Parathyroid adenoma (tissue), 2 donors: ENCODE measurements at regions not wholly inside any gene's neighbourhood (a gene's known extent, or its start where the extent isn't known, plus 50 kb on each side); places are given as distances from the start of the nearest gene placed in this dataset.

Experiments
- H2AFZ ChIP-seq: fragments of 300-600 bp; sonication (generic); one replicate; pipeline ENCODE4 v1.7.0; 2017; ENCODE audit warnings: antibody characterized with exemption, mild to moderate bottlenecking
- H3K27ac ChIP-seq: fragments of 300-600 bp; sonication (generic); one replicate; pipeline ENCODE4 v1.7.0; 2017
- H3K27me3 ChIP-seq: fragments of 300-600 bp; sonication (generic); one replicate; pipeline ENCODE4 v1.7.0; 2017; ENCODE audit warnings: low read length; ENCODE audit not compliant: control insufficient read depth, insufficient read depth
- H3K36me3 ChIP-seq: fragments of 300-600 bp; sonication (generic); one replicate; pipeline ENCODE4 v1.7.0; 2017; ENCODE audit warnings: low read length; ENCODE audit not compliant: control insufficient read depth, insufficient read depth
- H3K4me1 ChIP-seq: fragments of 300-600 bp; sonication (generic); one replicate; pipeline ENCODE4 v1.7.0; 2017; ENCODE audit warnings: control low read depth
- H3K4me2 ChIP-seq: fragments of 300-600 bp; sonication (generic); one replicate; pipeline ENCODE4 v1.7.0; 2017; ENCODE audit warnings: low read length
- H3K4me3 ChIP-seq: fragments of 300-600 bp; sonication (generic); one replicate; pipeline ENCODE4 v1.7.0; 2017; ENCODE audit warnings: low read depth, low read length
- H3K79me2 ChIP-seq: fragments of 300-600 bp; sonication (generic); one replicate; pipeline ENCODE4 v1.7.0; 2017; ENCODE audit warnings: control low read depth
- H3K9ac ChIP-seq: fragments of 300-600 bp; sonication (generic); one replicate; pipeline ENCODE4 v1.7.0; 2017; ENCODE audit warnings: mild to moderate bottlenecking
- H3K9me3 ChIP-seq: fragments of 300-600 bp; sonication (generic); one replicate; pipeline ENCODE4 v1.7.0; 2017; ENCODE audit warnings: low read length; ENCODE audit not compliant: control insufficient read depth
- TF ChIP-seq, protein P1 (sequence below): fragments of 300-600 bp; sonication (generic); IDR thresholded peaks from one replicate; pipeline ENCODE4 v1.7.0; 2017; ENCODE audit warnings: antibody characterized with exemption, mild to moderate bottlenecking
- donor health status: primary hyperparathyroidism.

DNA sequence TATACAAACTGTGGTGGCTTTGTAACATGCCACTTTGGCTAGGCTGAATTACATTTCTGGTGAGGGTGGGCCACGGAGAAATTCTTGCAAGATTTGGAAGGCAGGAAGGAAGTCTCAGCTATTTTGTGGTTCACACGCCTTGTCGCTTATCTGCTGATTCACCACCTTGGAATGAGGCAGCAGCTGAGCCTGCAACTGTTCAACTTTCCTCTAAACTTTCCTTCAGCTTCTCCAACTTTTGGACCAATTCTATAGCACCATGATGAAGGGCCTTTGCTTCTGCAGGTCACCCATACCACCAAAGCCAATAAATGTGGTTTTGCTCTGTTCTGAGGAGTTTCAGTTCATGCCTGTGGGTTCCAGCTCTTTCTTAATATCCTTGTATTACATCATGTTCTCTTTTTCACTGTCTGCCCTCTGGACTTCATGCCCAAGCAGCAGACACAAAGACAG, 337.6 kb upstream of the SNX7 start:
- Histone ChIP-seq H3K27me3 (no peaks in the 10 kb centered on the region), H3K4me3 (no peak overlapping the region), H3K4me2 (no peak overlapping the region), H3K36me3 (no peaks in the 10 kb centered on the region), H3K9me3 (peaks cover 7% of the 10 kb centered on the region), H2AFZ (no peak overlapping the region), H3K79me2 (no peaks in the 10 kb centered on the region), H3K4me1 (no peaks in the 10 kb centered on the region), H3K27ac (no peak overlapping the region), H3K9ac (no peak overlapping the region)
- TF ChIP-seq, protein P1, sequence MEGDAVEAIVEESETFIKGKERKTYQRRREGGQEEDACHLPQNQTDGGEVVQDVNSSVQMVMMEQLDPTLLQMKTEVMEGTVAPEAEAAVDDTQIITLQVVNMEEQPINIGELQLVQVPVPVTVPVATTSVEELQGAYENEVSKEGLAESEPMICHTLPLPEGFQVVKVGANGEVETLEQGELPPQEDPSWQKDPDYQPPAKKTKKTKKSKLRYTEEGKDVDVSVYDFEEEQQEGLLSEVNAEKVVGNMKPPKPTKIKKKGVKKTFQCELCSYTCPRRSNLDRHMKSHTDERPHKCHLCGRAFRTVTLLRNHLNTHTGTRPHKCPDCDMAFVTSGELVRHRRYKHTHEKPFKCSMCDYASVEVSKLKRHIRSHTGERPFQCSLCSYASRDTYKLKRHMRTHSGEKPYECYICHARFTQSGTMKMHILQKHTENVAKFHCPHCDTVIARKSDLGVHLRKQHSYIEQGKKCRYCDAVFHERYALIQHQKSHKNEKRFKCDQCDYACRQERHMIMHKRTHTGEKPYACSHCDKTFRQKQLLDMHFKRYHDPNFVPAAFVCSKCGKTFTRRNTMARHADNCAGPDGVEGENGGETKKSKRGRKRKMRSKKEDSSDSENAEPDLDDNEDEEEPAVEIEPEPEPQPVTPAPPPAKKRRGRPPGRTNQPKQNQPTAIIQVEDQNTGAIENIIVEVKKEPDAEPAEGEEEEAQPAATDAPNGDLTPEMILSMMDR = no peak

DNA sequence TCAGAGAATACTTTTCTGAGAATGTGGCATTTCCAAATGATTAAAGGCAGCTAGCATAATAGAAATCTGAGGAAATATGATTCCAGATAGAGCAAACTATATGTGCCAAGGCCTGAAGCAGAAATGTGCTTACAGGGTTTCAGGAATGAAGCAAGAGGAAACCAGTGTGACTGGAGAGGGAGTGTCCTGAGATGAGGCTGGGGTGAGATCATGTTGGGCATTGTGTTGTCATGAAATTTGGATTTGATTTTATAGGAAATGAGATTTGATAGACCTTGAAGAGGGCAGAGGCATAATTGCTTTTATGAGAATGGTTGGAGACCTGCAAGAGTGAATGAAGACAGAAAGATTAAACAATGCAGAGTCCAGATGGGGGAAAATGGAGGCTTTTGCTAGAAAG, 338.1 kb upstream of the SNX7 start:
- H3K4me3 ChIP-seq = no peak overlapping the region
- no peaks in the 10 kb centered on the region for H3K27me3 ChIP-seq
- H3K9me3 ChIP-seq = peaks cover 7% of the 10 kb centered on the region
- no peaks in the 10 kb centered on the region for H3K79me2 ChIP-seq
- no peak overlapping the region for H2AFZ ChIP-seq
- TF ChIP-seq, protein P1 = no peak
- H3K36me3 ChIP-seq = no peaks in the 10 kb centered on the region
- no peak overlapping the region for H3K4me2 ChIP-seq
- H3K4me1 ChIP-seq = no peaks in the 10 kb centered on the region
- no peak overlapping the region for H3K27ac ChIP-seq
- H3K9ac ChIP-seq = no peak overlapping the region

DNA sequence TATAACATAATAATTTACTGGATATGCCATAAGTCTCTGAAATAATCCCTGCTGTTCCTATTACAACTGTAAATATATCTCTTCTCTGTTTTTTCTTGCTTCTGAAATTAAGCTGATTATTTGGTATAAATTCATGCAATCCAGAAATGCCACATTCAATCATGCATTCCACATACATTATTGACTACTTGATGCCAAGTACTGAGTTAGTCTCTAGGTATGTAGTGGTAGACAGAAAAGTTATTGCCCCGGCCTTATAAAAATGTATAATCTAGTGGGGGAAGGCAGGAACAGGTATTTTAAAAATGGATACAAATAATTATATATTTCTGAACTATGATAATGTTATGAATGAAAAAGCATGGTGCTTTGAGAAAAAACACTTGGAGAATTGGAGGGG, 338.6 kb upstream of the SNX7 start:
- H3K9ac ChIP-seq = no peak overlapping the region
- no peak overlapping the region for H2AFZ ChIP-seq
- H3K4me2 ChIP-seq = no peak overlapping the region
- TF ChIP-seq, protein P1 = no peak
- H3K4me3 ChIP-seq = no peak overlapping the region
- no peaks in the 10 kb centered on the region for H3K79me2 ChIP-seq
- H3K4me1 ChIP-seq = no peaks in the 10 kb centered on the region
- peaks cover 7% of the 10 kb centered on the region for H3K9me3 ChIP-seq
- H3K27me3 ChIP-seq = no peaks in the 10 kb centered on the region
- H3K36me3 ChIP-seq = no peaks in the 10 kb centered on the region
- H3K27ac ChIP-seq = no peak overlapping the region

DNA sequence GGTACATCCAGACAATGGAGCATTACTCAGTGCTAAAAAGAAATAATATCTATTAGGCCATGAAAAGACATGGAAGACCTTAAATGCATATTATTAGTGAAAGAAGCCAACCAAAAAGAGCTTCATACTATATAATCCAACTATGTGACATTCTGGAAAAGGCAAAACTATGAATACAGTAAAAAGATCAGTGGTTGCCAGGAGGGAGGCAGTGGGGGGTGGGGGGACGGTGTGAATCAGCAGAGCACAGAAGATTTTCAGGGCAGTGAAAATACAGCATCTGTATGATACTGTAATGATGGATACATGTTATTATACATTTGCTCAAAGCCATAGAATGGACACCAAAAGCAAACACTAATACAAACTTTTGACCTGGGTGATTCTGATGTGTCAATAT, 339.4 kb upstream of the SNX7 start:
- Histone ChIP-seq H3K36me3 (no peaks in the 10 kb centered on the region), H3K79me2 (no peaks in the 10 kb centered on the region), H2AFZ (no peak overlapping the region), H3K27ac (no peak overlapping the region), H3K9ac (no peak overlapping the region), H3K4me3 (no peak overlapping the region), H3K4me1 (no peaks in the 10 kb centered on the region), H3K9me3 (peaks cover 7% of the 10 kb centered on the region), H3K27me3 (no peaks in the 10 kb centered on the region), H3K4me2 (no peak overlapping the region)
- TF ChIP-seq, protein P1 = no peak

DNA sequence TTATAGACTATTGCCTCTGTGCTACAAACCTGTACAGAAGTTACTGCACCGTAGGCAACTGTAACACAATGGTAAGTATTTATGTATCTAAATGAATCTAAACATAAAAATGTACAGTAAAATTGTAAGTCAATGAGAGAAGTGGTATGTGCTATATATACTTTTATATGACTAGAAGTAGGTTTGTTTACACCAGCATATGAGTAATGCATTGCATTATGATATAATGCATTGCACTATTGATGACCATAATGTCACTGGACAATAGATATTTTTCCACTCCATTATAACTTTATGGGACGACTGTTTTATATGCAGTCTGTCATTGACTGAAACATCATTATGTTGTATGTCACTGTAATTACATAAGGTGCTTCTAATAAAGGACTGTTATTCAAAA, 340.3 kb upstream of the SNX7 start:
- H2AFZ ChIP-seq = no peak overlapping the region
- TF ChIP-seq, protein P1 = no peak
- peaks cover 7% of the 10 kb centered on the region for H3K9me3 ChIP-seq
- no peak overlapping the region for H3K9ac ChIP-seq
- H3K27ac ChIP-seq = no peak overlapping the region
- no peaks in the 10 kb centered on the region for H3K4me1 ChIP-seq
- H3K4me2 ChIP-seq = no peak overlapping the region
- no peak overlapping the region for H3K4me3 ChIP-seq
- H3K79me2 ChIP-seq = no peaks in the 10 kb centered on the region
- no peaks in the 10 kb centered on the region for H3K27me3 ChIP-seq
- H3K36me3 ChIP-seq = no peaks in the 10 kb centered on the region
